ENCODE measurements at regions not wholly inside any gene's neighbourhood (a gene's known extent, or its start where the extent isn't known, plus 50 kb on each side); places are given as distances from the start of the nearest gene placed in this dataset.

- TF ChIP-seq MAX (CRISPR knock-in tag; IDR thresholded peaks at IDR 0.05) (no peak), MYBL2 (CRISPR knock-in tag; IDR thresholded peaks at IDR 0.05) (no peak), ARID4B (CRISPR knock-in tag; IDR thresholded peaks at IDR 0.05; ENCODE audit: borderline replicate concordance) (no peak), TCF7 (CRISPR knock-in tag; IDR thresholded peaks at IDR 0.05; ENCODE audit: low read depth) (no peak), ATF6 (CRISPR knock-in tag; IDR thresholded peaks at IDR 0.05) (no peak), CREB1 (CRISPR knock-in tag; IDR thresholded peaks at IDR 0.05) (no peak), SMAD4 (CRISPR knock-in tag; IDR thresholded peaks at IDR 0.05) (no peak)
Observed at GRCh38 chr9:83166372-83166771, 103.4 kb upstream of the RASEF start (continued).

- no peaks in the 10 kb centered on the region for H3K4me1 Mint-ChIP-seq
- TF ChIP-seq, protein P1, sequence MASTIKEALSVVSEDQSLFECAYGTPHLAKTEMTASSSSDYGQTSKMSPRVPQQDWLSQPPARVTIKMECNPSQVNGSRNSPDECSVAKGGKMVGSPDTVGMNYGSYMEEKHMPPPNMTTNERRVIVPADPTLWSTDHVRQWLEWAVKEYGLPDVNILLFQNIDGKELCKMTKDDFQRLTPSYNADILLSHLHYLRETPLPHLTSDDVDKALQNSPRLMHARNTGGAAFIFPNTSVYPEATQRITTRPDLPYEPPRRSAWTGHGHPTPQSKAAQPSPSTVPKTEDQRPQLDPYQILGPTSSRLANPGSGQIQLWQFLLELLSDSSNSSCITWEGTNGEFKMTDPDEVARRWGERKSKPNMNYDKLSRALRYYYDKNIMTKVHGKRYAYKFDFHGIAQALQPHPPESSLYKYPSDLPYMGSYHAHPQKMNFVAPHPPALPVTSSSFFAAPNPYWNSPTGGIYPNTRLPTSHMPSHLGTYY (CRISPR knock-in tag; IDR thresholded peaks at IDR 0.05) = no peak
- TF ChIP-seq SMAD4 (CRISPR knock-in tag; IDR thresholded peaks at IDR 0.05) = no peak
- TF ChIP-seq NR3C1 (CRISPR knock-in tag; conservative IDR thresholded peaks at IDR 0.05; ENCODE audit: low read depth) = no peak
- TF ChIP-seq ZNF219 (CRISPR knock-in tag; IDR thresholded peaks at IDR 0.05; ENCODE audit: borderline replicate concordance) = no peak
- no peak for TF ChIP-seq ZNF317 (CRISPR knock-in tag; IDR thresholded peaks at IDR 0.05; ENCODE audit: borderline replicate concordance, low read depth)
- ATAC-seq (no peak), DNase-seq (ENCODE audit: low spot score) (no peak)
- ChIA-PET POLR2A (no interaction called here), CTCF (no interaction called here)
- peaks cover 22% of the 10 kb centered on the region for H3K9me3 Mint-ChIP-seq
- H3K4me3 Mint-ChIP-seq = no peak overlapping the region
- H3K36me3 Mint-ChIP-seq = peaks cover 10% of the 10 kb centered on the region
- H3K27ac Mint-ChIP-seq = no peak overlapping the region
- no peaks in the 10 kb centered on the region; the same call in 1 of the 2 replicates for H3K27me3 Mint-ChIP-seq (ENCODE audit: low read depth)
Observed at GRCh38 chr9:83155733-83156132, 92.8 kb upstream of the RASEF start.

DNA sequence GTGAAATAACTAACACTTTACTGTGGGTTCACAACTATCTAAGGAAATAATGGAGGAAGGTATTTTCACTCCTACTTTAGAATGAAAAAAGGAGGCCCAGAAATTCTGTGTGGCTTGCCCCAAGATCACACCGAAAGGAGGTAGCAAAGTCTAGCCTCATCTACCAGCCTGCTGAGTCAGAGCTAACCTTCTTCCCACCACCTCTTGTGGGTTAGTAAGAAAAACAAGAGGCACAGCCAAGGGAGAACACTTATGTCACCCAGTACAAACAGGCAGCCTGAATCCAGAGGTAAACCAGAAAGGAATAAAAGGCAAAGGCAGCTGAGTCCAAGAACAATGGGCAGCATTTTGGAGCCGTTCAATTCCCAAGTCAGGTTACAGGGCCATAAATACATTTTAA lies 91.9 kb upstream of the RASEF start:
- ChIA-PET POLR2A (no interaction called here), CTCF (no interaction called here)
- H3K9me3 Mint-ChIP-seq = peaks cover 13% of the 10 kb centered on the region
- H3K27ac Mint-ChIP-seq = no peak overlapping the region
- H3K4me1 Mint-ChIP-seq = no peaks in the 10 kb centered on the region
- no peaks in the 10 kb centered on the region; the same call in 1 of the 2 replicates for H3K27me3 Mint-ChIP-seq (ENCODE audit: low read depth)
- ATAC-seq (no peak), DNase-seq (ENCODE audit: low spot score) (no peak)
- peaks cover 3% of the 10 kb centered on the region for H3K36me3 Mint-ChIP-seq
- H3K4me3 Mint-ChIP-seq = no peak overlapping the region
- TF ChIP-seq, protein P1 (CRISPR knock-in tag; IDR thresholded peaks at IDR 0.05) = no peak
- no peak for TF ChIP-seq ESRRA (CRISPR knock-in tag; IDR thresholded peaks at IDR 0.05; ENCODE audit: borderline replicate concordance)
- TF ChIP-seq, protein P2, sequence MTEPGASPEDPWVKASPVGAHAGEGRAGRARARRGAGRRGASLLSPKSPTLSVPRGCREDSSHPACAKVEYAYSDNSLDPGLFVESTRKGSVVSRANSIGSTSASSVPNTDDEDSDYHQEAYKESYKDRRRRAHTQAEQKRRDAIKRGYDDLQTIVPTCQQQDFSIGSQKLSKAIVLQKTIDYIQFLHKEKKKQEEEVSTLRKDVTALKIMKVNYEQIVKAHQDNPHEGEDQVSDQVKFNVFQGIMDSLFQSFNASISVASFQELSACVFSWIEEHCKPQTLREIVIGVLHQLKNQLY (CRISPR knock-in tag; IDR thresholded peaks at IDR 0.05) = no peak
- TF ChIP-seq ZNF121 (CRISPR knock-in tag; IDR thresholded peaks at IDR 0.05) = no peak
- no peak for TF ChIP-seq EMX1 (CRISPR knock-in tag; IDR thresholded peaks at IDR 0.05)
- TF ChIP-seq NFE2L1 (CRISPR knock-in tag; IDR thresholded peaks at IDR 0.05) = no peak
- no peak for TF ChIP-seq JUN (CRISPR knock-in tag; IDR thresholded peaks at IDR 0.05)
- no peak for TF ChIP-seq MAX (CRISPR knock-in tag; IDR thresholded peaks at IDR 0.05)
- no peak for TF ChIP-seq NR2C2 (CRISPR knock-in tag; IDR thresholded peaks at IDR 0.05)
- no peak for TF ChIP-seq IRF2 (CRISPR knock-in tag; IDR thresholded peaks at IDR 0.05; ENCODE audit: borderline replicate concordance, low read depth)
- TF ChIP-seq CREM (CRISPR knock-in tag; IDR thresholded peaks at IDR 0.05) = no peak
- TF ChIP-seq, protein P3, sequence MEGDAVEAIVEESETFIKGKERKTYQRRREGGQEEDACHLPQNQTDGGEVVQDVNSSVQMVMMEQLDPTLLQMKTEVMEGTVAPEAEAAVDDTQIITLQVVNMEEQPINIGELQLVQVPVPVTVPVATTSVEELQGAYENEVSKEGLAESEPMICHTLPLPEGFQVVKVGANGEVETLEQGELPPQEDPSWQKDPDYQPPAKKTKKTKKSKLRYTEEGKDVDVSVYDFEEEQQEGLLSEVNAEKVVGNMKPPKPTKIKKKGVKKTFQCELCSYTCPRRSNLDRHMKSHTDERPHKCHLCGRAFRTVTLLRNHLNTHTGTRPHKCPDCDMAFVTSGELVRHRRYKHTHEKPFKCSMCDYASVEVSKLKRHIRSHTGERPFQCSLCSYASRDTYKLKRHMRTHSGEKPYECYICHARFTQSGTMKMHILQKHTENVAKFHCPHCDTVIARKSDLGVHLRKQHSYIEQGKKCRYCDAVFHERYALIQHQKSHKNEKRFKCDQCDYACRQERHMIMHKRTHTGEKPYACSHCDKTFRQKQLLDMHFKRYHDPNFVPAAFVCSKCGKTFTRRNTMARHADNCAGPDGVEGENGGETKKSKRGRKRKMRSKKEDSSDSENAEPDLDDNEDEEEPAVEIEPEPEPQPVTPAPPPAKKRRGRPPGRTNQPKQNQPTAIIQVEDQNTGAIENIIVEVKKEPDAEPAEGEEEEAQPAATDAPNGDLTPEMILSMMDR (IDR thresholded peaks at IDR 0.05) = no peak

Data from WTC11 (cell line).